PC-9 (cell line): ENCODE measurements at regions not wholly inside any gene's neighbourhood (a gene's known extent, or its start where the extent isn't known, plus 50 kb on each side); places are given as distances from the start of the nearest gene placed in this dataset.
"Not testable (repeated sequence)": the region's sequence is repeated elsewhere in the genome, so short reads cannot be mapped to it uniquely, and the experiment has no call there.

ENCODE experiments used
- BruUV-seq: library from RNA; stranded (reverse); fragments of 400-500 nt; replicated peaks from 2 replicates; lab custom pipeline; 2021; lab: Mats Ljungman, UMichigan
- CTCF ChIA-PET: fragments of 300-600 bp; sonication (Branson Sonifier 250); formaldehyde crosslinking; loops from one replicate; lab custom pipeline; 2022; ENCODE audit warnings: antibody characterized with exemption; lab: Charles Lee
- POLR2A ChIA-PET: fragments of 300-600 bp; sonication (Branson Sonifier 250); formaldehyde crosslinking; loops from one replicate; lab custom pipeline; 2022; ENCODE audit warnings: antibody characterized with exemption; ENCODE audit not compliant: unreplicated experiment; lab: Charles Lee
- DNase-seq, 2 experiments: peaks; one replicate each; pipeline versions ENCODE4 v3.0.0 to v3.0.0-alpha.2; 2015 to 2022; ENCODE audit warnings: mixed read lengths in 1 of 2
- H2AFZ ChIP-seq: fragments of 200-600 bp; sonication (generic); 2 replicates; pipeline ENCODE4 v1.8.1; 2017; ENCODE audit warnings: antibody characterized with exemption
- H3F3A ChIP-seq: fragments of 200-600 bp; sonication (generic); 2 replicates; pipeline ENCODE4 v1.8.1; 2017; ENCODE audit warnings: antibody characterized with exemption, mild to moderate bottlenecking, low read depth; ENCODE audit not compliant: insufficient read depth
- H3K27ac ChIP-seq: fragments of 200-600 bp; sonication (generic); 2 replicates; pipeline ENCODE4 v1.6.1; 2016; ENCODE audit warnings: mixed run types
- H3K27me3 ChIP-seq: fragments of 200-600 bp; sonication (generic); 2 replicates; pipeline ENCODE4 v1.6.1; 2016; ENCODE audit warnings: low read depth, mixed run types; ENCODE audit not compliant: insufficient read depth
- H3K36me3 ChIP-seq: fragments of 200-600 bp; sonication (generic); 2 replicates; pipeline ENCODE4 v1.6.1; 2016; ENCODE audit warnings: low read depth, mixed run types
- H3K4me1 ChIP-seq: fragments of 200-600 bp; sonication (generic); replicated peaks from 2 replicates; pipeline ENCODE4 v1.6.1; 2016; ENCODE audit warnings: mixed run types; ENCODE audit not compliant: insufficient read depth
- H3K4me2 ChIP-seq: fragments of 200-600 bp; sonication (generic); 2 replicates; pipeline ENCODE4 v1.6.1; 2017; ENCODE audit warnings: mixed run types
- H3K4me3 ChIP-seq: fragments of 200-600 bp; sonication (generic); 2 replicates; pipeline ENCODE4 v1.6.1; 2016; ENCODE audit warnings: mixed run types
- H3K79me2 ChIP-seq: fragments of 200-600 bp; sonication (generic); 2 replicates; pipeline ENCODE4 v1.6.1; 2017; ENCODE audit warnings: low read depth, mixed run types
- H3K9me2 ChIP-seq: fragments of 200-600 bp; sonication (generic); 2 replicates; pipeline ENCODE4 v1.8.1; 2017; ENCODE audit warnings: mild to moderate bottlenecking; ENCODE audit not compliant: insufficient read depth
- H3K9me3 ChIP-seq: fragments of 200-600 bp; sonication (generic); 2 replicates; pipeline ENCODE4 v1.8.1; 2016; ENCODE audit warnings: low read depth; ENCODE audit not compliant: insufficient read depth
- H4K20me1 ChIP-seq: fragments of 200-600 bp; sonication (generic); 2 replicates; pipeline ENCODE4 v1.8.1; 2017; ENCODE audit not compliant: insufficient read depth
- CTCF ChIP-seq: fragments of 200-600 bp; sonication (generic); conservative IDR thresholded peaks from 2 replicates; pipeline ENCODE4 v1.6.1; 2017; ENCODE audit warnings: mixed run types, antibody characterized with exemption, mild to moderate bottlenecking, moderate library complexity
- EZH2 ChIP-seq: fragments of 200-600 bp; sonication (generic); IDR thresholded peaks from 2 replicates; pipeline ENCODE4 v1.8.0; 2017; ENCODE audit warnings: antibody characterized with exemption, low read depth
- intact Hi-C: fragments of 100-400 bp; cut with micrococcal nuclease; formaldehyde crosslinking; loops from one replicate; pipeline ENCODE4 v1.10.0; 2022; ENCODE audit not compliant: unreplicated experiment

- no peaks in the 10 kb centered on the region for H3K9me2 ChIP-seq
- intact Hi-C loops, result no loop called here
- no peak for DNase-seq
- no peak for TF ChIP-seq EZH2
- TF ChIP-seq CTCF, result no peak
- no peak overlapping the region for H2AFZ ChIP-seq
- peaks cover 5% of the 10 kb centered on the region; the same call in 1 of the 2 replicates for H3K36me3 ChIP-seq
- CTCF ChIA-PET, result no interaction called here
- POLR2A ChIA-PET, result interaction anchor here (0.6 to 0.7 kb wide), 2 partner anchors 143 to 1063 kb away, joined by 5 to 9 read pairs; partner anchors contain the start of gene BAK1
- H3K4me1 ChIP-seq, result no peaks in the 10 kb centered on the region
- peaks cover 22% of the 10 kb centered on the region; the same call in 1 of the 2 replicates for H3K79me2 ChIP-seq
- H3K4me2 ChIP-seq, result no peak overlapping the region
- H3K4me3 ChIP-seq, result no peak overlapping the region
- H3F3A ChIP-seq, result no peaks in the 10 kb centered on the region; the same call in 1 of the 2 replicates
- H3K9me3 ChIP-seq, result no peaks in the 10 kb centered on the region
- peaks cover 5% of the 10 kb centered on the region for H4K20me1 ChIP-seq
- no peak overlapping the region for H3K27ac ChIP-seq
- BruUV-seq, result no TSS peak
- no peaks in the 10 kb centered on the region for H3K27me3 ChIP-seq
Measured at GRCh38 chr6:34642427-34642826, 54.1 kb downstream of the ILRUN start.

GRCh38 chr6:34640074-34640849, 56.3 kb downstream of the ILRUN start:
- BruUV-seq, H4K20me1 ChIP-seq, H3K4me3 ChIP-seq, intact Hi-C loops, H2AFZ ChIP-seq, H3K36me3 ChIP-seq, H3F3A ChIP-seq, H3K4me1 ChIP-seq, H3K9me2 ChIP-seq, DNase-seq, H3K9me3 ChIP-seq, H3K4me2 ChIP-seq, H3K27ac ChIP-seq, CTCF ChIA-PET, H3K27me3 ChIP-seq: not testable (repeated sequence)
- POLR2A ChIA-PET, result interaction anchor here (0.6 kb wide), 1 partner anchor 103 kb away, joined by 6 read pairs; no protein-coding TSS in a partner anchor
- 0 out of 2 replicates have a peak, but pooled peaks cover 14% of the 10 kb centered on the region for H3K79me2 ChIP-seq

GRCh38 chr6:34638834-34639736, 57.5 kb downstream of the ILRUN start:
- TF ChIP-seq EZH2 (no peak), CTCF (no peak)
- no peaks in the 10 kb centered on the region for H3K9me2 ChIP-seq
- POLR2A ChIA-PET, result interaction anchor here (0.6 kb wide), 1 partner anchor 104 kb away, joined by 6 read pairs; no protein-coding TSS in a partner anchor
- no peaks in the 10 kb centered on the region for H3K4me1 ChIP-seq
- BruUV-seq, result no TSS peak
- H3K79me2 ChIP-seq, result 0 out of 2 replicates have a peak, but pooled peaks cover 14% of the 10 kb centered on the region
- no peak overlapping the region for H3K4me3 ChIP-seq
- peaks cover 5% of the 10 kb centered on the region for H4K20me1 ChIP-seq
- H3F3A ChIP-seq, result no peaks in the 10 kb centered on the region; the same call in 1 of the 2 replicates
- H3K27ac ChIP-seq, result no peak overlapping the region
- H2AFZ ChIP-seq, result no peak overlapping the region
- CTCF ChIA-PET, result interaction anchor here (0.5 kb wide), 1 partner anchor 415 kb away, joined by 3 read pairs; no protein-coding TSS in a partner anchor
- DNase-seq, result no peak
- no peak overlapping the region for H3K4me2 ChIP-seq
- intact Hi-C loops, result no loop called here
- H3K9me3 ChIP-seq, result no peaks in the 10 kb centered on the region
- no peaks in the 10 kb centered on the region for H3K27me3 ChIP-seq
- H3K36me3 ChIP-seq, result no peaks in the 10 kb centered on the region
